ENCODE measurements at regions not wholly inside any gene's neighbourhood (a gene's known extent, or its start where the extent isn't known, plus 50 kb on each side); places are given as distances from the start of the nearest gene placed in this dataset.

GRCh38 chr2:151052850-151053660, 208.6 kb downstream of the RBM43 start:
- ChIA-PET CTCF (interaction anchor here (1.4 kb wide), 1 partner anchor 1458 kb away, joined by 3 read pairs; no protein-coding TSS in a partner anchor), POLR2A (no interaction called here)
- no peaks in the 10 kb centered on the region for H3K4me1 Mint-ChIP-seq
- H3K36me3 Mint-ChIP-seq (ENCODE audit: low read depth): no peaks in the 10 kb centered on the region
- no peak overlapping the region for H3K27ac Mint-ChIP-seq
- no peaks in the 10 kb centered on the region for H3K27me3 Mint-ChIP-seq
- no peak overlapping the region for H3K4me3 Mint-ChIP-seq
- DNase-seq: no peak
- H3K9me3 Mint-ChIP-seq: no peaks in the 10 kb centered on the region

GRCh38 chr2:151051574-151052220, 210.0 kb downstream of the RBM43 start:
- DNase-seq: peak; percentile 35
- ChIA-PET CTCF (interaction anchor here (0.5 to 1.4 kb wide), 3 partner anchors 11 to 1457 kb away, joined by 3 read pairs; no protein-coding TSS in a partner anchor), POLR2A (no interaction called here)
- Mint-ChIP-seq H3K9me3 (no peaks in the 10 kb centered on the region), H3K4me3 (no peak overlapping the region), H3K4me1 (no peaks in the 10 kb centered on the region), H3K27ac (no peak overlapping the region), H3K27me3 (peaks cover 4% of the 10 kb centered on the region), H3K36me3 (ENCODE audit: low read depth) (no peaks in the 10 kb centered on the region)

GRCh38 chr2:151049746-151050145, 211.9 kb downstream of the RBM43 start:
- ChIA-PET POLR2A (no interaction called here), CTCF (no interaction called here)
- Mint-ChIP-seq H3K9me3 (no peaks in the 10 kb centered on the region), H3K27me3 (peaks cover 4% of the 10 kb centered on the region), H3K4me1 (no peaks in the 10 kb centered on the region), H3K36me3 (ENCODE audit: low read depth) (no peaks in the 10 kb centered on the region), H3K27ac (no peak overlapping the region), H3K4me3 (no peak overlapping the region)
- DNase-seq: no peak

- DNase-seq: no peak
- ChIA-PET CTCF (interaction anchor here (0.5 kb wide), 1 partner anchor 269 kb away, joined by 3 read pairs; no protein-coding TSS in a partner anchor), POLR2A (interaction anchor here (0.7 kb wide), 1 partner anchor 229 kb away, joined by 3 read pairs; no protein-coding TSS in a partner anchor)
These were observed 213.2 kb downstream of the RBM43 start for GRCh38 chr2:151048331-151049054.

GRCh38 chr2:151043484-151043883, 218.2 kb downstream of the RBM43 start:
- Mint-ChIP-seq H3K4me3 (no peak overlapping the region), H3K27ac (no peak overlapping the region), H3K9me3 (no peaks in the 10 kb centered on the region), H3K27me3 (peaks cover 4% of the 10 kb centered on the region), H3K4me1 (no peaks in the 10 kb centered on the region), H3K36me3 (ENCODE audit: low read depth) (no peaks in the 10 kb centered on the region)
- ChIA-PET CTCF (no interaction called here), POLR2A (interaction anchor here (0.6 kb wide), 1 partner anchor 128 kb away, joined by 15 read pairs; no protein-coding TSS in a partner anchor)
- no peak for DNase-seq

More at GRCh38 chr2:151048331-151049054, 213.2 kb downstream of the RBM43 start:
- H3K4me3 Mint-ChIP-seq: no peak overlapping the region
- no peaks in the 10 kb centered on the region for H3K9me3 Mint-ChIP-seq
- H3K27ac Mint-ChIP-seq: no peak overlapping the region
- H3K36me3 Mint-ChIP-seq (ENCODE audit: low read depth): no peaks in the 10 kb centered on the region
- no peaks in the 10 kb centered on the region for H3K4me1 Mint-ChIP-seq
- peaks cover 4% of the 10 kb centered on the region for H3K27me3 Mint-ChIP-seq

GRCh38 chr2:151042964-151043363, 218.7 kb downstream of the RBM43 start:
- no peak overlapping the region for H3K4me3 Mint-ChIP-seq

GRCh38 chr2:151040039-151040438, 221.6 kb downstream of the RBM43 start:
- no peak for DNase-seq
- H3K4me3 Mint-ChIP-seq: no peak overlapping the region
- POLR2A ChIA-PET: no interaction called here
- CTCF ChIA-PET: no interaction called here
- H3K4me1 Mint-ChIP-seq: no peaks in the 10 kb centered on the region
- no peaks in the 10 kb centered on the region for H3K9me3 Mint-ChIP-seq
- H3K27ac Mint-ChIP-seq: no peak overlapping the region
- no peaks in the 10 kb centered on the region for H3K27me3 Mint-ChIP-seq
- H3K36me3 Mint-ChIP-seq (ENCODE audit: low read depth): no peaks in the 10 kb centered on the region

More at GRCh38 chr2:151042964-151043363, 218.7 kb downstream of the RBM43 start:
- ChIA-PET CTCF (no interaction called here), POLR2A (interaction anchor here (0.6 kb wide), 1 partner anchor 127 kb away, joined by 15 read pairs; no protein-coding TSS in a partner anchor)
- no peaks in the 10 kb centered on the region for H3K36me3 Mint-ChIP-seq (ENCODE audit: low read depth)
- no peak for DNase-seq
- H3K27me3 Mint-ChIP-seq: peaks cover 4% of the 10 kb centered on the region
- H3K9me3 Mint-ChIP-seq: no peaks in the 10 kb centered on the region
- no peaks in the 10 kb centered on the region for H3K4me1 Mint-ChIP-seq
- H3K27ac Mint-ChIP-seq: no peak overlapping the region

GRCh38 chr2:151038516-151038915, 223.1 kb downstream of the RBM43 start:
- DNase-seq: no peak
- CTCF ChIA-PET: no interaction called here
- Mint-ChIP-seq H3K27ac (no peak overlapping the region), H3K9me3 (no peaks in the 10 kb centered on the region), H3K36me3 (ENCODE audit: low read depth) (no peaks in the 10 kb centered on the region), H3K4me3 (no peak overlapping the region), H3K27me3 (peaks cover 2% of the 10 kb centered on the region), H3K4me1 (no peaks in the 10 kb centered on the region)
- POLR2A ChIA-PET: no interaction called here

GRCh38 chr2:151037434-151037833, 224.2 kb downstream of the RBM43 start:
- POLR2A ChIA-PET: no interaction called here
- H3K27me3 Mint-ChIP-seq: peaks cover 2% of the 10 kb centered on the region
- H3K9me3 Mint-ChIP-seq: no peaks in the 10 kb centered on the region
- CTCF ChIA-PET: no interaction called here
- H3K4me1 Mint-ChIP-seq: no peaks in the 10 kb centered on the region
- DNase-seq: no peak
- H3K36me3 Mint-ChIP-seq (ENCODE audit: low read depth): no peaks in the 10 kb centered on the region
- H3K27ac Mint-ChIP-seq: no peak overlapping the region
- no peak overlapping the region for H3K4me3 Mint-ChIP-seq

GRCh38 chr2:151033271-151034248, 228.1 kb downstream of the RBM43 start:
- no peak overlapping the region for H3K4me3 Mint-ChIP-seq
- POLR2A ChIA-PET: no interaction called here

GRCh38 chr2:151032741-151033191, 228.9 kb downstream of the RBM43 start:
- Mint-ChIP-seq H3K36me3 (ENCODE audit: low read depth) (no peaks in the 10 kb centered on the region), H3K9me3 (no peaks in the 10 kb centered on the region), H3K27ac (no peak overlapping the region), H3K4me1 (peaks cover 8% of the 10 kb centered on the region), H3K4me3 (no peak overlapping the region), H3K27me3 (peaks cover 5% of the 10 kb centered on the region)
- no peak for DNase-seq
- ChIA-PET POLR2A (no interaction called here), CTCF (no interaction called here)

More at GRCh38 chr2:151033271-151034248, 228.1 kb downstream of the RBM43 start:
- CTCF ChIA-PET: no interaction called here
- no peaks in the 10 kb centered on the region for H3K36me3 Mint-ChIP-seq (ENCODE audit: low read depth)
- H3K27ac Mint-ChIP-seq: no peak overlapping the region
- no peak for DNase-seq
- peaks cover 8% of the 10 kb centered on the region for H3K4me1 Mint-ChIP-seq
- no peaks in the 10 kb centered on the region for H3K9me3 Mint-ChIP-seq
- peaks cover 5% of the 10 kb centered on the region for H3K27me3 Mint-ChIP-seq

- peaks cover 5% of the 10 kb centered on the region for H3K27me3 Mint-ChIP-seq
- no peak overlapping the region for H3K27ac Mint-ChIP-seq
- H3K4me3 Mint-ChIP-seq: no peak overlapping the region
- POLR2A ChIA-PET: no interaction called here
- H3K4me1 Mint-ChIP-seq: peaks cover 8% of the 10 kb centered on the region
- DNase-seq: no peak
- no peaks in the 10 kb centered on the region for H3K9me3 Mint-ChIP-seq
- CTCF ChIA-PET: no interaction called here
- no peaks in the 10 kb centered on the region for H3K36me3 Mint-ChIP-seq (ENCODE audit: low read depth)
These were observed 230.9 kb downstream of the RBM43 start for GRCh38 chr2:151030663-151031230.

All from activated CD4-positive, alpha-beta T cell treated with anti-CD3 and anti-CD28 coated beads, Interleukin-2, amount 10 ng/mL, durations not matched to agents 7 days and 5 days (primary cell).